Suprapubic skin (tissue), 4 donors: ENCODE measurements at regions not wholly inside any gene's neighbourhood (a gene's known extent, or its start where the extent isn't known, plus 50 kb on each side); places are given as distances from the start of the nearest gene placed in this dataset.

Experiments
- DNase-seq, 2 donors: peaks; one replicate each; pipeline ENCODE4 v3.0.0-alpha.2; 2019; ENCODE audit warnings: low spot score in 2 of 2
- H3K27ac ChIP-seq: fragments of 200-600 bp; sonication (generic); one replicate; pipeline ENCODE4 v1.5.1; 2019
- H3K27me3 ChIP-seq: fragments of 200-600 bp; sonication (generic); one replicate; pipeline ENCODE4 v1.5.1; 2019
- H3K36me3 ChIP-seq: fragments of 200-600 bp; sonication (generic); one replicate; pipeline ENCODE4 v1.5.1; 2019
- H3K4me1 ChIP-seq: fragments of 200-600 bp; sonication (generic); one replicate; pipeline ENCODE4 v1.5.1; 2019
- H3K4me3 ChIP-seq: fragments of 200-600 bp; sonication (generic); one replicate; pipeline ENCODE4 v1.5.1; 2019; ENCODE audit warnings: mild to moderate bottlenecking
- H3K9me3 ChIP-seq: fragments of 200-600 bp; sonication (generic); one replicate; pipeline ENCODE4 v1.5.1; 2019
- EP300 ChIP-seq: sonication (generic); formaldehyde crosslinking; IDR thresholded peaks from one replicate; pipeline ENCODE4 v1.6.1; 2017; ENCODE audit warnings: antibody characterized with exemption
- POLR2A ChIP-seq, 2 donors: fragments of 450-650 bp; IDR thresholded peaks; one replicate each; pipeline ENCODE4 v1.6.1; 2017; ENCODE audit warnings: antibody characterized with exemption in 2 of 2, mild to moderate bottlenecking in 2 of 2, moderate library complexity in 2 of 2
- POLR2AphosphoS5 ChIP-seq, 3 donors: sonication (generic); formaldehyde crosslinking; IDR thresholded peaks; one replicate each; pipeline ENCODE4 v1.6.1; 2017; ENCODE audit warnings: antibody characterized with exemption in 3 of 3
- WGBS: methylation state at CpG from one replicate; pipeline ENCODE4 v1.1.5; 2018; 5-methylcytosine and 5-hydroxymethylcytosine counted together
- TF ChIP-seq, protein P1 (sequence below), 2 donors: fragments of 200-600 bp in 1 of 2; fragments of 450-650 bp in 1 of 2; sonication (generic) in 1 of 2; IDR thresholded peaks; one replicate each; pipeline ENCODE4 v1.5.1; 2016 to 2019; ENCODE audit warnings: antibody characterized with exemption in 2 of 2, mild to moderate bottlenecking in 1 of 2, moderate library complexity in 1 of 2

DNA sequence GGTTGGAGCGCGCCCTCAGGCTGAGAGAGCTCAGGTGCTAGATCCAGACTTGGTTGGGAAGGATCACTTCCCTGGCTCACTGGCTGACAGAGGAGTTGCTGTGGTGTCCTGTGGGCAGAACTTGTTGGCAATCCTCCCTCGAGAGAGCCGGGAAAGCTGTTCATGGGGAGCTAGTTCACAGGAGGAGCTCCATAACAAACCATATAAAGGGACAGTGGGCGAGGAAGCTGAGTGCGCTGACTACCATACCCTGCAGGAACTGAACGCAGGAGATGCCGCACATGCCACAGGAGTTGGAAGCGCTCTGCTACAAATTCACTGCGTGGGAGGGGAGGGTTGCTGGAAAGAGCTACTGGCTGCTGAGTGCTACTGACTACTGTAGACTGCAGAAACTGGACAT lies 243.2 kb downstream of the OGFRL1 start:
- WGBS, result 82% methylated on average over 10 of the region's 10 CpGs
- Histone ChIP-seq H3K4me1 (no peaks in the 10 kb centered on the region), H3K27ac (no peak overlapping the region), H3K9me3 (no peaks in the 10 kb centered on the region), H3K27me3 (no peaks in the 10 kb centered on the region), H3K36me3 (no peaks in the 10 kb centered on the region), H3K4me3 (no peak overlapping the region)
- no peak for DNase-seq
- TF ChIP-seq, protein P1, sequence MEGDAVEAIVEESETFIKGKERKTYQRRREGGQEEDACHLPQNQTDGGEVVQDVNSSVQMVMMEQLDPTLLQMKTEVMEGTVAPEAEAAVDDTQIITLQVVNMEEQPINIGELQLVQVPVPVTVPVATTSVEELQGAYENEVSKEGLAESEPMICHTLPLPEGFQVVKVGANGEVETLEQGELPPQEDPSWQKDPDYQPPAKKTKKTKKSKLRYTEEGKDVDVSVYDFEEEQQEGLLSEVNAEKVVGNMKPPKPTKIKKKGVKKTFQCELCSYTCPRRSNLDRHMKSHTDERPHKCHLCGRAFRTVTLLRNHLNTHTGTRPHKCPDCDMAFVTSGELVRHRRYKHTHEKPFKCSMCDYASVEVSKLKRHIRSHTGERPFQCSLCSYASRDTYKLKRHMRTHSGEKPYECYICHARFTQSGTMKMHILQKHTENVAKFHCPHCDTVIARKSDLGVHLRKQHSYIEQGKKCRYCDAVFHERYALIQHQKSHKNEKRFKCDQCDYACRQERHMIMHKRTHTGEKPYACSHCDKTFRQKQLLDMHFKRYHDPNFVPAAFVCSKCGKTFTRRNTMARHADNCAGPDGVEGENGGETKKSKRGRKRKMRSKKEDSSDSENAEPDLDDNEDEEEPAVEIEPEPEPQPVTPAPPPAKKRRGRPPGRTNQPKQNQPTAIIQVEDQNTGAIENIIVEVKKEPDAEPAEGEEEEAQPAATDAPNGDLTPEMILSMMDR (IDR thresholded peaks at IDR 0.05), result no peak
- TF ChIP-seq EP300 (no peak), POLR2A (IDR thresholded peaks at IDR 0.05) (no peak), POLR2AphosphoS5 (IDR thresholded peaks at IDR 0.05) (no peak)

DNA sequence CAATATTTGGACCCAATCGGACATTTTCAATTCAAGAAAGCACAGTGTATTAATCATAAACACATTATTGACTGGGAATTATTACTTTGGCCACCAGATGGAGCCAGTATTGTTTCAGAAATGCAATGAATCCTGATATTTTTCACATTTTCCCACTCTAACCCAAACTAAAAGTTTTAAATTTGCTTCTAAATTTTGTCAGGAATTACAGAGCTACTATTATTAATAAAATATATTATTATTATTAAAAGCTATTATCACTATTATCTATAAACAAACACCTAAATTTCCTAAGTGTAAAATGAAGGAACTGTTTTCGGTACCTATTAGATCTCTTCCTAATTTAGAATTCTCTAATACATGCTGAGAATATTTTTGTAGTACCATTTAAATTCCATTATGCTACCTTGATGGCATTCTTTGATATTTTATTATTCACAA lies 245.3 kb downstream of the OGFRL1 start:
- Histone ChIP-seq H3K9me3 (no peaks in the 10 kb centered on the region), H3K4me3 (no peak overlapping the region), H3K27me3 (no peaks in the 10 kb centered on the region), H3K36me3 (no peaks in the 10 kb centered on the region), H3K4me1 (no peaks in the 10 kb centered on the region), H3K27ac (no peak overlapping the region)
- TF ChIP-seq POLR2A (IDR thresholded peaks at IDR 0.05), result no peak
- TF ChIP-seq, protein P1 (IDR thresholded peaks at IDR 0.05), result peak in 1 of 2 donors; percentile 36
- DNase-seq, result no peak
- WGBS, result 58% methylated on average over 2 of the region's 2 CpGs

GRCh38 chr6:71534921-71535320 lies 246.3 kb downstream of the OGFRL1 start:
- no peak for DNase-seq
- no peak overlapping the region for H3K4me3 ChIP-seq
- H3K9me3 ChIP-seq, result no peaks in the 10 kb centered on the region
- H3K27ac ChIP-seq, result no peak overlapping the region
- 64% methylated on average over 3 of the region's 3 CpGs for WGBS
- no peaks in the 10 kb centered on the region for H3K4me1 ChIP-seq
- TF ChIP-seq POLR2AphosphoS5 (IDR thresholded peaks at IDR 0.05) (no peak), EP300 (no peak), POLR2A (IDR thresholded peaks at IDR 0.05) (no peak)
- TF ChIP-seq, protein P1 (IDR thresholded peaks at IDR 0.05), result no peak
- no peaks in the 10 kb centered on the region for H3K36me3 ChIP-seq
- no peaks in the 10 kb centered on the region for H3K27me3 ChIP-seq

GRCh38 chr6:71537717-71538116 lies 249.1 kb downstream of the OGFRL1 start:
- no peak overlapping the region for H3K4me3 ChIP-seq
- no peaks in the 10 kb centered on the region for H3K9me3 ChIP-seq
- no peaks in the 10 kb centered on the region for H3K4me1 ChIP-seq
- DNase-seq, result no peak
- TF ChIP-seq POLR2A (IDR thresholded peaks at IDR 0.05), result no peak
- no peak for TF ChIP-seq EP300
- TF ChIP-seq, protein P1 (IDR thresholded peaks at IDR 0.05), result no peak
- no peak for TF ChIP-seq POLR2AphosphoS5 (IDR thresholded peaks at IDR 0.05)
- H3K36me3 ChIP-seq, result no peaks in the 10 kb centered on the region
- 55% methylated on average over 1 of the region's 1 CpG for WGBS
- no peaks in the 10 kb centered on the region for H3K27me3 ChIP-seq
- H3K27ac ChIP-seq, result no peak overlapping the region

DNA sequence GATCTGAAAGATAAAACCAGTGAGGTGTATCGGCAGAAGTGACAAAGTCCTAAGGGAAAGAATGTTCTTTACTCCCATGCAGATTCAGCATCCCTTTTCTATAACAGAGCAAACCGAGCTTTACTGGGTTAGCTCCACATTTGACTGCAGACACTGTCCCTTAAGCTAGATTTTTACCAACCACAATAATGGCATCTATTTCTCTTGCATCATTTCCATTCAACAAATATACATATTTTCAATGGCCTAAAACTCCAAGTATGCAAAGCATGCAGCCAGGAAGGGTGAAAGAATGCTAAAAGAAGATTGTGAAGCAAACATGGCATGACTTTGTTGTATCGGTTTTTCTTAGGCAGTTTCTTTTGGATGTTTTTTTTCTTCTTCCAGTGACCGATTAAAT lies 255.4 kb downstream of the OGFRL1 start:
- TF ChIP-seq POLR2A (IDR thresholded peaks at IDR 0.05) (no peak), POLR2AphosphoS5 (IDR thresholded peaks at IDR 0.05) (no peak), EP300 (no peak)
- TF ChIP-seq, protein P1 (IDR thresholded peaks at IDR 0.05), result no peak
- Histone ChIP-seq H3K36me3 (no peaks in the 10 kb centered on the region), H3K27ac (no peak overlapping the region), H3K4me1 (no peaks in the 10 kb centered on the region), H3K27me3 (no peaks in the 10 kb centered on the region), H3K4me3 (no peak overlapping the region), H3K9me3 (no peaks in the 10 kb centered on the region)
- 39% methylated on average over 4 of the region's 4 CpGs for WGBS
- no peak for DNase-seq
